ENCODE measurements at regions not wholly inside any gene's neighbourhood (a gene's known extent, or its start where the extent isn't known, plus 50 kb on each side); places are given as distances from the start of the nearest gene placed in this dataset.

DNA sequence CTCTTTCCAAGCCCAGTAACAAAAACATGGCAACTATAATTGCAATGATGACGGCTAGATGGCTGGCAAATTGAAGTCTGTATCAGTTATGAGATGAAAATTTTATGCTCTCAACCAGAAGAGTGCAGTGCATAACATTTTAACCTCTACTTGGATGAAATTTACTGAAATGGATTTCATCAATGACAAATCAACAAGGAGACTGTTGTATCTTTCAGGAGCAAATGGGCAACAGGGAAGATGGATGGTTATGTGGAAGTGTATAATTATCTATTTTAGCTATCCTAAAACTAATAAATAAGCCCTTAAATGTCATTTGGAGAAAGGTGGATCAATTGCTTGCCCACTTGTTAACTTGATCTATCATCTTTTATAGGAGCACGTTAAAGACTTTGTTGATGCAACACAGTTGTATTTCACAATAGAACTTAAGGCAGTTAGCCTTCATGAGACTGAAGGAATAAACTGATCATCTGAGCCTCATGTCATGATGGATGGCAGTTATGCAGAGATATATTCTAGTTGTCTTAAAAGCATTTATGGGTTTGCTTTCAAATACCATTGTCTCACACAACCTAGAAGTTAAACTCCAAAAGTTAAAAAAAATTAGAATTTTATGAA is 315.1 kb upstream of the TBC1D5 start:
- no peaks in the 10 kb centered on the region for H3K27me3 ChIP-seq (ENCODE audit: low read length)
- no peaks in the 10 kb centered on the region for H3K36me3 ChIP-seq (ENCODE audit: low read length)

DNA sequence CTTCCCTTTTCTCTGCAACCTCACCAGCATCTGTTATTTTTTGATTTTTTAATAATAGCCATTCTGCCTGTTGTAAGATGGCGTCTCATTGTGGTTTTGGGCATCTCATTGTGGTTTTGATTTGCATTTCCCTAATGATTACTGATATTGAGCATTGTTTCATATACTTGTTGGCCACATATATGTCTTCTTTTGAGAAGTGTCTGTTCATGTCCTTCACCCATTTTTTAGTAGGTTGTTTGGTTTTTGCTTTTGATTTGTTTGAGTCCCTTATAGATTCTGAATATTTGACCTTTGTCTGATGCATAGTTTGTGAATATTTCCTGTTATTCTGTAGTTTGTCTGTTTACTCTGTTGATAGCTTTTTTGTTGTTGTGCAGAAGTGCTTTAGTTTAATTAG is 312.2 kb upstream of the TBC1D5 start:
- no peaks in the 10 kb centered on the region for H3K36me3 ChIP-seq (ENCODE audit: low read length)
- no peak overlapping the region for H3K9ac ChIP-seq (ENCODE audit: low read length)
- no peak overlapping the region for H3K4me3 ChIP-seq (ENCODE audit: insufficient read depth, low read length, poor library complexity, severe bottlenecking)
- no peak overlapping the region for H3K27ac ChIP-seq (ENCODE audit: low read depth, low read length)
- TF ChIP-seq EZH2phosphoT487 (conservative IDR thresholded peaks at IDR 0.05; ENCODE audit: low read length): no peak
- no peak overlapping the region for H2AFZ ChIP-seq (ENCODE audit: low read depth, low read length, severe bottlenecking)
- no peaks in the 10 kb centered on the region for H4K20me1 ChIP-seq (ENCODE audit: low read depth, low read length)
- H3K9me2 ChIP-seq (replicated peaks; ENCODE audit: insufficient read depth, low read length): no peaks in the 10 kb centered on the region
- no peak overlapping the region for H3K4me2 ChIP-seq (ENCODE audit: low read depth, low read length, poor library complexity, severe bottlenecking)
- no peaks in the 10 kb centered on the region for H3F3A ChIP-seq (ENCODE audit: insufficient read depth)
- no peaks in the 10 kb centered on the region for H3K27me3 ChIP-seq (ENCODE audit: low read length)
- no peaks in the 10 kb centered on the region for H3K9me3 ChIP-seq (ENCODE audit: insufficient read depth, low read length)
- no peaks in the 10 kb centered on the region for H3K79me2 ChIP-seq (ENCODE audit: insufficient read depth, low read length)

More for the DNA sequence above, 315.1 kb upstream of the TBC1D5 start:
- H3K27ac ChIP-seq (ENCODE audit: low read depth, low read length): no peak overlapping the region
- no peak overlapping the region for H3K4me2 ChIP-seq (ENCODE audit: low read depth, low read length, poor library complexity, severe bottlenecking)
- no peaks in the 10 kb centered on the region for H3F3A ChIP-seq (ENCODE audit: insufficient read depth)
- no peak overlapping the region for H2AFZ ChIP-seq (ENCODE audit: low read depth, low read length, severe bottlenecking)
- H4K20me1 ChIP-seq (ENCODE audit: low read depth, low read length): no peaks in the 10 kb centered on the region
- no peak overlapping the region for H3K4me3 ChIP-seq (ENCODE audit: insufficient read depth, low read length, poor library complexity, severe bottlenecking)
- no peaks in the 10 kb centered on the region for H3K9me3 ChIP-seq (ENCODE audit: insufficient read depth, low read length)
- H3K9me2 ChIP-seq (replicated peaks; ENCODE audit: insufficient read depth, low read length): no peaks in the 10 kb centered on the region
- TF ChIP-seq CTCF (IDR thresholded peaks at IDR 0.05; ENCODE audit: insufficient read depth, low read length, poor library complexity, severe bottlenecking) (no peak), EZH2phosphoT487 (conservative IDR thresholded peaks at IDR 0.05; ENCODE audit: low read length) (no peak)
- no peaks in the 10 kb centered on the region for H3K79me2 ChIP-seq (ENCODE audit: insufficient read depth, low read length)
- no peak overlapping the region for H3K9ac ChIP-seq (ENCODE audit: low read length)

DNA sequence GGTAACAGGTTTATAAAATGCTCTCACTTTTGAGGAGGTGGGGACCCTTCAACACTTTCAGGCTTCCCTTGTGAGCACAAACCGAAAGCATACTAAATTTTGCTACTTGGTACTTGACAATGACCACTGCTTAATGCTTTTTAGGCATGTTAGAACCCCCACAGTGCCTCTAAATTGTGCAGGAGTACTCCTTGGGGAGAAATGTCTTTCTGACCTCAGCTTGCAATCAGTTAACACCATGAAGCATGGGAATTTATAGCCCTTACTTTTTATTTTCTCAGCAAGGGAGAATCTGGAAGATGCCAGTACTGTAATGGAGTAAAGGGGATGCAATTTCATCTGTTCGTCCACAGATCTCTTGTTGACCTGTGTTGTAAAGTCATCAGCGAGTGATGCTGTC is 308.9 kb upstream of the TBC1D5 start:
- Histone ChIP-seq H2AFZ (ENCODE audit: low read depth, low read length, severe bottlenecking) (no peak overlapping the region), H3K36me3 (ENCODE audit: low read length) (no peaks in the 10 kb centered on the region), H3K9ac (ENCODE audit: low read length) (no peak overlapping the region), H3K9me3 (ENCODE audit: insufficient read depth, low read length) (no peaks in the 10 kb centered on the region), H4K20me1 (ENCODE audit: low read depth, low read length) (no peaks in the 10 kb centered on the region), H3K27me3 (ENCODE audit: low read length) (no peaks in the 10 kb centered on the region), H3F3A (ENCODE audit: insufficient read depth) (no peaks in the 10 kb centered on the region), H3K9me2 (replicated peaks; ENCODE audit: insufficient read depth, low read length) (no peaks in the 10 kb centered on the region), H3K4me2 (ENCODE audit: low read depth, low read length, poor library complexity, severe bottlenecking) (no peak overlapping the region), H3K27ac (ENCODE audit: low read depth, low read length) (no peak overlapping the region), H3K4me3 (ENCODE audit: insufficient read depth, low read length, poor library complexity, severe bottlenecking) (no peak overlapping the region), H3K79me2 (ENCODE audit: insufficient read depth, low read length) (no peaks in the 10 kb centered on the region)
- TF ChIP-seq EZH2phosphoT487 (conservative IDR thresholded peaks at IDR 0.05; ENCODE audit: low read length) (no peak), CTCF (IDR thresholded peaks at IDR 0.05; ENCODE audit: insufficient read depth, low read length, poor library complexity, severe bottlenecking) (no peak)

DNA sequence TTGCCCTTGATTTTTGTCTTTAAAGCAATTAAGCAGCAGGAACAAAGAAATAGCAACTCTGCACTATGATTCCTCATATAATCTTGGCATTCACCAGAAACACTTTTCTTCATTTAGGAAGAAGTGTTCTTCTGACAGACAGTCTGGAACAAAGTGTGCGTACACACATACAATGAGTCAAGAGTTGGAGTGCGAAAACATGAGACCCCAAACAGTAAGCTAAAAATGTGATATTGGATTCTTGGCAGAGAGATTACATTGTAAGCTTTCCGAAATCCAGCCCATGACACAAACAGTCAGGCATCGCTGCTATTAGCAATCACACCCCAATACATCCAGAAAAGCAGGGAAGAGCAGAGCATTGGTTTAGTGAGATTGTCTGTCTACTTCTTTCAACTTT is 306.7 kb upstream of the TBC1D5 start:
- Histone ChIP-seq H3K9ac (ENCODE audit: low read length) (no peak overlapping the region), H3K27me3 (ENCODE audit: low read length) (no peaks in the 10 kb centered on the region), H3K4me3 (ENCODE audit: insufficient read depth, low read length, poor library complexity, severe bottlenecking) (no peak overlapping the region), H4K20me1 (ENCODE audit: low read depth, low read length) (no peaks in the 10 kb centered on the region), H2AFZ (ENCODE audit: low read depth, low read length, severe bottlenecking) (no peak overlapping the region), H3K9me3 (ENCODE audit: insufficient read depth, low read length) (no peaks in the 10 kb centered on the region), H3K36me3 (ENCODE audit: low read length) (no peaks in the 10 kb centered on the region), H3K79me2 (ENCODE audit: insufficient read depth, low read length) (no peaks in the 10 kb centered on the region), H3K9me2 (replicated peaks; ENCODE audit: insufficient read depth, low read length) (no peaks in the 10 kb centered on the region), H3K4me2 (ENCODE audit: low read depth, low read length, poor library complexity, severe bottlenecking) (no peak overlapping the region), H3K27ac (ENCODE audit: low read depth, low read length) (no peak overlapping the region), H3F3A (ENCODE audit: insufficient read depth) (no peaks in the 10 kb centered on the region)
- TF ChIP-seq CTCF (IDR thresholded peaks at IDR 0.05; ENCODE audit: insufficient read depth, low read length, poor library complexity, severe bottlenecking) (no peak), EZH2phosphoT487 (conservative IDR thresholded peaks at IDR 0.05; ENCODE audit: low read length) (no peak)

All from SU-DHL-6 (cell line).